HL-60 (cell line): ENCODE measurements at regions not wholly inside any gene's neighbourhood (a gene's known extent, or its start where the extent isn't known, plus 50 kb on each side); places are given as distances from the start of the nearest gene placed in this dataset.
"Not testable (repeated sequence)": the region's sequence is repeated elsewhere in the genome, so short reads cannot be mapped to it uniquely, and the experiment has no call there.

Experiments
- DNase-seq, 2 experiments: peaks; one replicate each; pipeline ENCODE4 v3.0.0-alpha.2; 2010 to 2020; ENCODE audit warnings: low read depth in 1 of 2, low spot score in 1 of 2
- H3K27ac ChIP-seq: fragments of 250-450 bp; sonication (Bioruptor Pico); replicated peaks from 2 replicates; pipeline ENCODE4 v1.5.1; 2020; ENCODE audit warnings: mild to moderate bottlenecking, moderate library complexity
- H3K27me3 ChIP-seq: fragments of 250-450 bp; sonication (Bioruptor Pico); 2 replicates; pipeline ENCODE4 v1.5.1; 2021; ENCODE audit warnings: mild to moderate bottlenecking, moderate library complexity; ENCODE audit not compliant: insufficient read depth, poor library complexity, severe bottlenecking
- H3K4me3 ChIP-seq: replicated peaks from 2 replicates; pipeline ENCODE4 v1.5.1; 2011; ENCODE audit warnings: mild to moderate bottlenecking, control low read depth, low read length; ENCODE audit not compliant: insufficient read depth
- CTCF ChIP-seq: IDR thresholded peaks from one replicate; pipeline ENCODE4 v1.5.1; 2011; ENCODE audit warnings: low read length, control low read depth, inconsistent platforms; ENCODE audit not compliant: insufficient read depth
- GABPA ChIP-seq: IDR thresholded peaks from 2 replicates; pipeline ENCODE4 v1.6.1; 2012; ENCODE audit warnings: low read depth
- POLR2AphosphoS5 ChIP-seq: IDR thresholded peaks from 2 replicates; pipeline ENCODE4 v1.6.1; 2012; ENCODE audit warnings: low read depth
- REST ChIP-seq: IDR thresholded peaks from 2 replicates; pipeline ENCODE4 v1.6.1; 2012; ENCODE audit warnings: low read depth; ENCODE audit not compliant: insufficient replicate concordance
- SPI1 ChIP-seq: IDR thresholded peaks from 2 replicates; pipeline ENCODE4 v1.6.1; 2012; ENCODE audit warnings: low read depth, mild to moderate bottlenecking, borderline replicate concordance

GRCh38 chr7:19284596-19285300, 139.5 kb upstream of the FERD3L start:
- no peak for DNase-seq
- Histone ChIP-seq H3K27me3 (no peaks in the 10 kb centered on the region), H3K4me3 (no peak overlapping the region), H3K27ac (no peak overlapping the region)
- TF ChIP-seq REST = no peak

GRCh38 chr7:19284136-19284535, 138.9 kb upstream of the FERD3L start:
- Histone ChIP-seq H3K27me3 (no peaks in the 10 kb centered on the region), H3K27ac (no peak overlapping the region), H3K4me3 (no peak overlapping the region)
- no peak for DNase-seq
- TF ChIP-seq POLR2AphosphoS5 (no peak), SPI1 (no peak)

GRCh38 chr7:19275000-19275399, 129.8 kb upstream of the FERD3L start:
- no peak for TF ChIP-seq SPI1
- no peaks in the 10 kb centered on the region for H3K27me3 ChIP-seq
- no peak overlapping the region for H3K27ac ChIP-seq
- DNase-seq = no peak
- no peak overlapping the region for H3K4me3 ChIP-seq

GRCh38 chr7:19272329-19272728, 127.1 kb upstream of the FERD3L start:
- H3K27ac ChIP-seq, DNase-seq, H3K27me3 ChIP-seq, H3K4me3 ChIP-seq: not testable (repeated sequence)

GRCh38 chr7:19269301-19269700, 124.1 kb upstream of the FERD3L start:
- no peak overlapping the region for H3K27ac ChIP-seq

More at GRCh38 chr7:19269301-19269700, 124.1 kb upstream of the FERD3L start:
- no peaks in the 10 kb centered on the region for H3K27me3 ChIP-seq
- no peak for TF ChIP-seq SPI1
- TF ChIP-seq POLR2AphosphoS5 = no peak
- no peak for TF ChIP-seq CTCF
- no peak for TF ChIP-seq REST
- no peak for TF ChIP-seq GABPA
- no peak for DNase-seq
- H3K4me3 ChIP-seq = no peak overlapping the region
